K562 (cell line): ENCODE measurements at regions not wholly inside any gene's neighbourhood (a gene's known extent, or its start where the extent isn't known, plus 50 kb on each side); places are given as distances from the start of the nearest gene placed in this dataset.

Experiments
- BHLHE40 ChIP-seq: IDR thresholded peaks from 2 replicates; pipeline ENCODE4 v1.6.1; 2011; ENCODE audit warnings: low read length, improper control_type of control experiment
- CEBPB ChIP-seq: fragments of 450-650 bp; IDR thresholded peaks from 2 replicates; pipeline ENCODE4 v1.6.1; 2016; ENCODE audit warnings: missing genetic modification characterization, missing compliant biosample characterization
- ELF4 ChIP-seq: fragments of 450-650 bp; formaldehyde crosslinking; IDR thresholded peaks from 2 replicates; pipeline ENCODE4 v1.4.0; 2022; ENCODE audit warnings: missing genetic modification characterization
- MAZ ChIP-seq, 2 experiments: fragments of 450-650 bp in 1 of 2; sonication (generic) in 1 of 2; formaldehyde crosslinking; IDR thresholded peaks in 1 of 2; conservative IDR thresholded peaks in 1 of 2; 2 replicates each; pipeline versions ENCODE4 v1.4.0 to v1.5.0; 2020; ENCODE audit warnings: mild to moderate bottlenecking in 1 of 2, missing genetic modification reagents in 1 of 2
- POLR2AphosphoS5 ChIP-seq: IDR thresholded peaks from 2 replicates; pipeline ENCODE4 v1.6.1; 2011; ENCODE audit warnings: mild to moderate bottlenecking, low read depth, low read length, moderate library complexity; ENCODE audit not compliant: control insufficient read depth, insufficient read depth
- SNRNP70 ChIP-seq: fragments of 200-400 bp; formaldehyde crosslinking; optimal IDR thresholded peaks from 2 replicates; pipeline ENCODE3; 2017; ENCODE audit warnings: low read depth, low read length
- U2AF1 ChIP-seq: fragments of 200-400 bp; formaldehyde crosslinking; optimal IDR thresholded peaks from 2 replicates; pipeline ENCODE3; 2017; ENCODE audit warnings: mild to moderate bottlenecking, low read depth, low read length, moderate library complexity
- ZZZ3 ChIP-seq: fragments of 450-650 bp; IDR thresholded peaks from 2 replicates; pipeline ENCODE4 v1.6.1; 2016; ENCODE audit warnings: antibody characterized with exemption, mild to moderate bottlenecking, moderate library complexity
- TF ChIP-seq, protein P1 (sequence below): fragments of 250-450 bp; sonication (Bioruptor Pico); IDR thresholded peaks from 2 replicates; pipeline ENCODE4 v1.5.0; 2020; ENCODE audit warnings: mild to moderate bottlenecking, borderline replicate concordance

DNA sequence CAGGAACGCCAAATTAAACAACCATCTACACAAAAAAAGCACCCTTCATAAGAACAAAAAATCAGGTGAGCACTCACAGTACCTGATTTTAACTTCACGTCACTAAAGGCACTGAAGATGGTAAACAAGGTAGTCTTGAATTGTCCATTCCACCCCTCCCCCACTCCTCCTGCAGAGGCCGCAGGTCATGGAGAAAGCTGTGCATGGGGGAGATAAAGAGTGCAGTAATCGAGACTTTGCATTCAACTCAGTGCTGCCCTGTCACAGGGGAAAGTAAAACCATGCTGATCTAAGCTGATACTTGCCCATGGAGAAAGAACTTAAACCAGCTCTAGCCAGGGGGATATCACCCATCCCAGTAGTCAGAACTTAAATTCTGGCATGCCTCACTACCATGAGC is 61.4 kb upstream of the LRIF1 start:
- TF ChIP-seq ZZZ3 = no peak
- no peak for TF ChIP-seq SNRNP70
- no peak for TF ChIP-seq CEBPB (tag)
- no peak for TF ChIP-seq ELF4 (CRISPR knock-in tag)
- TF ChIP-seq BHLHE40 = peak; percentile 50; the same call in 1 of the 2 replicates
- TF ChIP-seq MAZ (CRISPR knock-in tag; conservative IDR thresholded peaks at IDR 0.05 in 1 of 2, IDR thresholded peaks at IDR 0.05 in 1 of 2) = no peak
- TF ChIP-seq POLR2AphosphoS5 = peak; percentile 72
- TF ChIP-seq, protein P1, sequence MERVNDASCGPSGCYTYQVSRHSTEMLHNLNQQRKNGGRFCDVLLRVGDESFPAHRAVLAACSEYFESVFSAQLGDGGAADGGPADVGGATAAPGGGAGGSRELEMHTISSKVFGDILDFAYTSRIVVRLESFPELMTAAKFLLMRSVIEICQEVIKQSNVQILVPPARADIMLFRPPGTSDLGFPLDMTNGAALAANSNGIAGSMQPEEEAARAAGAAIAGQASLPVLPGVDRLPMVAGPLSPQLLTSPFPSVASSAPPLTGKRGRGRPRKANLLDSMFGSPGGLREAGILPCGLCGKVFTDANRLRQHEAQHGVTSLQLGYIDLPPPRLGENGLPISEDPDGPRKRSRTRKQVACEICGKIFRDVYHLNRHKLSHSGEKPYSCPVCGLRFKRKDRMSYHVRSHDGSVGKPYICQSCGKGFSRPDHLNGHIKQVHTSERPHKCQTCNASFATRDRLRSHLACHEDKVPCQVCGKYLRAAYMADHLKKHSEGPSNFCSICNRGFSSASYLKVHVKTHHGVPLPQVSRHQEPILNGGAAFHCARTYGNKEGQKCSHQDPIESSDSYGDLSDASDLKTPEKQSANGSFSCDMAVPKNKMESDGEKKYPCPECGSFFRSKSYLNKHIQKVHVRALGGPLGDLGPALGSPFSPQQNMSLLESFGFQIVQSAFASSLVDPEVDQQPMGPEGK (CRISPR knock-in tag) = no peak
- TF ChIP-seq U2AF1 = no peak
